ENCODE measurements at regions not wholly inside any gene's neighbourhood (a gene's known extent, or its start where the extent isn't known, plus 50 kb on each side); places are given as distances from the start of the nearest gene placed in this dataset.

GRCh38 chr10:3871424-3871996 lies 86.5 kb upstream of the KLF6 start:
- TF ChIP-seq POLR2A (IDR thresholded peaks at IDR 0.05), result no peak
- TF ChIP-seq CTCF (IDR thresholded peaks at IDR 0.05 in 4 of 5, conservative IDR thresholded peaks at IDR 0.05 in 1 of 5), result no peak
